Sciatic nerve (tissue), 2 donors: ENCODE measurements at regions not wholly inside any gene's neighbourhood (a gene's known extent, or its start where the extent isn't known, plus 50 kb on each side); places are given as distances from the start of the nearest gene placed in this dataset.
"Not testable (repeated sequence)": the region's sequence is repeated elsewhere in the genome, so short reads cannot be mapped to it uniquely, and the experiment has no call there.

Source experiments
- ATAC-seq: fragments of 200-7000 bp; cut with Tn5 transposase; one replicate; pipeline ENCODE4 v1.9.1; 2020; ENCODE audit warnings: mild to moderate bottlenecking, moderate library complexity
- DNase-seq: peaks from one replicate; pipeline ENCODE4 v3.0.0-alpha.2; 2020; ENCODE audit warnings: low spot score
- intact Hi-C: fragments of 100-400 bp; cut with DNase I; formaldehyde crosslinking; loops from one replicate; pipeline ENCODE4 v1.14.2; 2022
- donor health status: DM: no; HTN: no; CAD: no.
- donor health status: DM: no; HTN: no; CAD: no.

- intact Hi-C loops, result no loop called here
- ATAC-seq (no peak), DNase-seq (no peak)
Observed at GRCh38 chr5:54378707-54379106, 68.3 kb upstream of the ARL15 start.

- ATAC-seq, intact Hi-C loops: not testable (repeated sequence)
Observed at GRCh38 chr5:54377339-54377738, 67.0 kb upstream of the ARL15 start.

GRCh38 chr5:54370982-54371381, 60.6 kb upstream of the ARL15 start:
- ATAC-seq (no peak), DNase-seq (no peak)
- intact Hi-C loops, result no loop called here

More at GRCh38 chr5:54377339-54377738, 67.0 kb upstream of the ARL15 start:
- not testable (repeated sequence) for DNase-seq

- DNase-seq (no peak), ATAC-seq (no peak)
- intact Hi-C loops, result no loop called here
Observed at GRCh38 chr5:54367844-54368243, 57.5 kb upstream of the ARL15 start.

GRCh38 chr5:54366707-54367106, 56.3 kb upstream of the ARL15 start:
- DNase-seq (no peak), ATAC-seq (no peak)
- intact Hi-C loops, result no loop called here

- ATAC-seq (no peak), DNase-seq (no peak)
- intact Hi-C loops, result no loop called here
Observed at GRCh38 chr5:54363669-54364068, 53.3 kb upstream of the ARL15 start.

- intact Hi-C loops, result no loop called here
- no peak for ATAC-seq
Observed at GRCh38 chr5:54362992-54363625, 52.7 kb upstream of the ARL15 start.

GRCh38 chr5:54362434-54362833, 52.1 kb upstream of the ARL15 start:
- intact Hi-C loops, result no loop called here
- ATAC-seq, result no peak

More at GRCh38 chr5:54362992-54363625, 52.7 kb upstream of the ARL15 start:
- no peak for DNase-seq

GRCh38 chr5:54361691-54362411, 51.5 kb upstream of the ARL15 start:
- no peak for ATAC-seq
- intact Hi-C loops, result no loop called here
- DNase-seq, result no peak

More at GRCh38 chr5:54362434-54362833, 52.1 kb upstream of the ARL15 start:
- no peak for DNase-seq

GRCh38 chr5:54360925-54361662, 50.7 kb upstream of the ARL15 start:
- ATAC-seq, result no peak

More at GRCh38 chr5:54360925-54361662, 50.7 kb upstream of the ARL15 start:
- intact Hi-C loops, result no loop called here
- no peak for DNase-seq
